ENCODE measurements at regions not wholly inside any gene's neighbourhood (a gene's known extent, or its start where the extent isn't known, plus 50 kb on each side); places are given as distances from the start of the nearest gene placed in this dataset.
A peak's percentile ranks its signal among the peaks of the same experiment; 100 is the strongest.

DNA sequence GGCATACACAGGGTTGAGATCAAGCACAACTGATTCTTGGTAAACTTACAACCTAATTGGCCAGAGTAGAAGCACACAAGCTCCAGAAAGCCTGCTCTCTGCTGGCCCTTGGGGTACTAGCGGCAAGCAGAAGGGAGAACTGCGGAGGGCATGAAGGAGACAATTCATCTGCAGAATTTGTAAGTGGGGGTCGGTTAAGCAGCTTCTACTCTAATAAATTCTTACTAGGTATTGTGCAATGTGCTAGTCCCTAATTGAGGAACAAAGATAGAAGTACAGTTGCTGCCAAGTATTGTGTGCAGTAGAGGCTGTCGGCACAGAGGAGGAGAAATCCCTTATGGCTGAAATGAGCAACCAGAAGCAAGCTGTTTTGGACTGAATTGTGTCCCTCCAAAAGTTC lies 91.2 kb upstream of the VEPH1 start:
- TF ChIP-seq ZNF274 (IDR thresholded peaks at IDR 0.05; ENCODE audit: low read depth, low read length): no peak
- TF ChIP-seq ZBTB33 (IDR thresholded peaks at IDR 0.05; ENCODE audit: extremely low read depth, insufficient replicate concordance, low read length): no peak
- TF ChIP-seq POLR2A (IDR thresholded peaks at IDR 0.05; ENCODE audit: borderline replicate concordance, extremely low read depth, insufficient read depth, insufficient read length): no peak
- TF ChIP-seq, protein P1, sequence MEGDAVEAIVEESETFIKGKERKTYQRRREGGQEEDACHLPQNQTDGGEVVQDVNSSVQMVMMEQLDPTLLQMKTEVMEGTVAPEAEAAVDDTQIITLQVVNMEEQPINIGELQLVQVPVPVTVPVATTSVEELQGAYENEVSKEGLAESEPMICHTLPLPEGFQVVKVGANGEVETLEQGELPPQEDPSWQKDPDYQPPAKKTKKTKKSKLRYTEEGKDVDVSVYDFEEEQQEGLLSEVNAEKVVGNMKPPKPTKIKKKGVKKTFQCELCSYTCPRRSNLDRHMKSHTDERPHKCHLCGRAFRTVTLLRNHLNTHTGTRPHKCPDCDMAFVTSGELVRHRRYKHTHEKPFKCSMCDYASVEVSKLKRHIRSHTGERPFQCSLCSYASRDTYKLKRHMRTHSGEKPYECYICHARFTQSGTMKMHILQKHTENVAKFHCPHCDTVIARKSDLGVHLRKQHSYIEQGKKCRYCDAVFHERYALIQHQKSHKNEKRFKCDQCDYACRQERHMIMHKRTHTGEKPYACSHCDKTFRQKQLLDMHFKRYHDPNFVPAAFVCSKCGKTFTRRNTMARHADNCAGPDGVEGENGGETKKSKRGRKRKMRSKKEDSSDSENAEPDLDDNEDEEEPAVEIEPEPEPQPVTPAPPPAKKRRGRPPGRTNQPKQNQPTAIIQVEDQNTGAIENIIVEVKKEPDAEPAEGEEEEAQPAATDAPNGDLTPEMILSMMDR (IDR thresholded peaks at IDR 0.05 in 2 of 3, conservative IDR thresholded peaks at IDR 0.05 in 1 of 3; ENCODE audit: borderline replicate concordance in 1 of 3, insufficient read depth in 1 of 3, low read depth in 2 of 3, low read length in 2 of 3): peak in 1 of 3 experiments; percentile 37; a peak in 1 of 6 replicates
- no peak for TF ChIP-seq JUND (IDR thresholded peaks at IDR 0.05)
- TF ChIP-seq POLR2AphosphoS5 (IDR thresholded peaks at IDR 0.05; ENCODE audit: low read depth, low read length): no peak
- TF ChIP-seq RAD21 (IDR thresholded peaks at IDR 0.05; ENCODE audit: low read depth): no peak
- TF ChIP-seq EZH2 (IDR thresholded peaks at IDR 0.05): no peak
